ENCODE measurements at regions not wholly inside any gene's neighbourhood (a gene's known extent, or its start where the extent isn't known, plus 50 kb on each side); places are given as distances from the start of the nearest gene placed in this dataset.
A peak's percentile ranks its signal among the peaks of the same experiment; 100 is the strongest.

- Histone ChIP-seq H3K27me3 (peaks cover 9% of the 10 kb centered on the region), H3K27ac (peak overlapping the region in 3 of 4 donors; percentile 38 to 64 (median 44)), H3K36me3 (no peaks in the 10 kb centered on the region), H3K4me3 (no peak overlapping the region), H3K9me3 (no peaks in the 10 kb centered on the region), H3K4me1 (peaks cover 0 to 41% (median 7%) of the 10 kb centered on the region in 3 donors)
- no peak for ATAC-seq
- WGBS, 2 donors (ENCODE audit: low coverage in 1 of 2) = 60% methylated on average over 1 of the region's 12 CpGs; no CpG with 5 or more reads in 1 of the 2 donors
- no peak for TF ChIP-seq EP300 (IDR thresholded peaks at IDR 0.05)
- TF ChIP-seq POLR2AphosphoS5 (IDR thresholded peaks at IDR 0.05) = no peak
- TF ChIP-seq CTCF (IDR thresholded peaks at IDR 0.05) = no peak
- TF ChIP-seq POLR2A (IDR thresholded peaks at IDR 0.05) = no peak
Observed at GRCh38 chr6:170151804-170152123, 139.1 kb downstream of the DLL1 start.

DNA sequence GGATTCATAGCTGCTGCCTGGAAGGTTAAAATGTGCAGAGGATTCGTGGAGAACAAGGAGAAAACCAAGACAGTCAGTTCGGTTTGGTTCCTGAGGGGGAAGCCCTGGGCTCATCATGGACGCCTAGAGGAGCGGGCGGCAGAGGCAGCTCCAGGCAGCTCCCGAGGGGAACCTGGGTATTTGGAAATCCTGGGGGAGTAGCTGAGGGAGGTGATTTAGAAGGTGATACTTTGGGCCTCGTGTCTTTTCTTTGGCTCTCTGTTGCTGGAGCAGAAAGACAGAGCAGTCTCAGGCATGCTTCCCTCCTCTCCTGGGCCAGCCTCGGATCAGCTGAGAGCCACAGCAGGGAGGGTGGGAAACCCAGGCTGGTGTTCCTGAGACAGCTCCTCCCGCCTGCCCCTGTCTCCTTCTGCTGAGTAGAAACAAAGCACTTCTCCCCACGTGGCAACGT is 139.5 kb downstream of the DLL1 start:
- Histone ChIP-seq H3K4me3 (no peak overlapping the region), H3K36me3 (no peaks in the 10 kb centered on the region), H3K4me1 (peaks cover 0 to 45% (median 7%) of the 10 kb centered on the region in 3 donors), H3K27me3 (peaks cover 7% of the 10 kb centered on the region), H3K27ac (peak overlapping the region in 2 of 4 donors; percentile 38 to 44), H3K9me3 (no peaks in the 10 kb centered on the region)
- no peak for ATAC-seq
- 50 to 65% methylated on average over 7 to 8 of the region's 11 CpGs for WGBS, 2 donors (ENCODE audit: low coverage in 1 of 2)
- TF ChIP-seq POLR2A (IDR thresholded peaks at IDR 0.05) = no peak
- no peak for TF ChIP-seq CTCF (IDR thresholded peaks at IDR 0.05)
- TF ChIP-seq EP300 (IDR thresholded peaks at IDR 0.05) = no peak
- TF ChIP-seq POLR2AphosphoS5 (IDR thresholded peaks at IDR 0.05) = no peak

DNA sequence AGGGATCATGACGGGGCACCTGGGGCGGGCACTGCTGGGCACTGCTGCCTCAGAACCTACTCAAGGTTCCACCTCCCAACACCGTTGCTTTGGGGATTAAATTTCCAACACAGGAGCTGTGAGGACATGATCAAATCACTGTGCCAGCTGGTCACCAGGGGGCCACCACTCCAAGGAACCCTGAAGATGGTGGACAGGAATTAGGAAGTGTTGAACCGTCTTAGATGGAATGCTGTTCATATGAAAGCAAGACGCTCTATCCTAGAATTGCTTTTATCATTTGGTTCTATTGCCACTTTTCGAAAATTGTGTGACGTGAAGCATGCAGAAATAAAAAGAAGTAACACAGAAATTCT is 140.3 kb downstream of the DLL1 start:
- H3K4me3 ChIP-seq = no peak overlapping the region
- no peak for ATAC-seq
- WGBS, 2 donors (ENCODE audit: low coverage in 1 of 2) = 71% methylated on average over 6 of the region's 7 CpGs; no CpG with 5 or more reads in 1 of the 2 donors
- TF ChIP-seq CTCF (IDR thresholded peaks at IDR 0.05) (no peak), EP300 (IDR thresholded peaks at IDR 0.05) (no peak), POLR2A (IDR thresholded peaks at IDR 0.05) (no peak), POLR2AphosphoS5 (IDR thresholded peaks at IDR 0.05) (no peak)
- no peak overlapping the region for H3K27ac ChIP-seq
- H3K36me3 ChIP-seq = no peaks in the 10 kb centered on the region
- H3K4me1 ChIP-seq = peaks cover 0 to 45% (median 7%) of the 10 kb centered on the region in 3 donors
- H3K9me3 ChIP-seq = no peaks in the 10 kb centered on the region
- H3K27me3 ChIP-seq = peaks cover 7% of the 10 kb centered on the region

DNA sequence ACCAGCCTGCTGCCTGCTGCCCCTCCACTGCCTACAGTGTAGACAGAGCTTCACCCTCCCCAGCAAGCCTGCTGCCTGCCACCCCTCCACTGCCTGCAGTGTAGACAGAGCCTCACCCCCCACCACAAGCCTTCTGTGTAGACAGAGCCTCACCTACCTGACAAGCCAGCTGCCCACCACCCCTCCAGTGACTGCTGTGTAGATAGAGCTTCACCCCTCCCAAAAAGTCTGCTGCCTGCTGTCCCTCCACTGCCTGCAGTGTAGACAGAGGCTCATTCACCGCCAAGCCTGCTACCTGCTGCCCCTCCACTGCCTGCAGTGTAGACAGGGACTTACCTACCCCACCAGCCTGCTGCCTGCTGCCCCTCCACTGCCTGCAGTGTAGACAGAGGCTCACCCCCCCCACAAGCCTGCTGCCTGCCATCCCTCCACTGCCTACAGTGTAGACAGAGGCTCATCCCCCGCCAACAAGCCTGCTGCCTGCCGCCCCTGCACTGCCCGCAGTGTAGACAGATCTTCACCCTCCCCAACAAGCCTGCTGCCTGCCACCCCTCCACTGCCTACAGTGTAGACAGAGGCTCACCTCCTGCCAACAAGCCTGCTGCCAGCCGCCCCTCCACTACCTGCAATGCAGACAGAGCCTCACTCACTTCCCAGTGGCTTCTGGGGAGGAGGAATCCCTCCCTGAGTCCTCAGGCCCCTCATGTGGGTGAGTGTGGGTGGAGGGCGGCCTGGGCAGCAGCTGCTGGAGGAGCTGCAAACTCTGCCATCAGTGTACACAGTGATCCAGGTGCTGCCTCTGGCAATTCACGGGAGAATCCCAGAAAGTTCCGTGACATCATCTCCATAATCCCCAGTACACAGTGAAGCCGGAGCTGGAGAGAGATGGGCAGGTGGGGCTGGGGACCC is 140.9 kb downstream of the DLL1 start:
- ATAC-seq = no peak
- Histone ChIP-seq H3K4me1 (peaks cover 0 to 45% (median 7%) of the 10 kb centered on the region in 3 donors), H3K9me3 (no peaks in the 10 kb centered on the region), H3K4me3 (no peak overlapping the region), H3K27ac (no peak overlapping the region), H3K27me3 (peaks cover 7% of the 10 kb centered on the region), H3K36me3 (no peaks in the 10 kb centered on the region)
- TF ChIP-seq POLR2AphosphoS5 (IDR thresholded peaks at IDR 0.05) (no peak), CTCF (IDR thresholded peaks at IDR 0.05) (no peak), EP300 (IDR thresholded peaks at IDR 0.05) (no peak), POLR2A (IDR thresholded peaks at IDR 0.05) (no peak)
- WGBS, 2 donors (ENCODE audit: low coverage in 1 of 2) = 100% methylated on average over 1 of the region's 9 CpGs; no CpG with 5 or more reads in 1 of the 2 donors

All from gastroesophageal sphincter (tissue), 4 donors.